Naive thymus-derived CD8-positive, alpha-beta T cell (primary cell): ENCODE measurements at regions not wholly inside any gene's neighbourhood (a gene's known extent, or its start where the extent isn't known, plus 50 kb on each side); places are given as distances from the start of the nearest gene placed in this dataset.
"Not testable (repeated sequence)": the region's sequence is repeated elsewhere in the genome, so short reads cannot be mapped to it uniquely, and the experiment has no call there.

Experiments
- ATAC-seq, 2 donors: fragments of 150-1000 bp; cut with Tn5 transposase in 1 of 2; sonication (Bioruptor Pico), chemical (Tn5 transposase) in 1 of 2; 1 replicate in 1 of 2; 2 replicates in 1 of 2; pipeline ENCODE4 v1.10.0; 2021; ENCODE audit warnings: mild to moderate bottlenecking in 2 of 2, moderate library complexity in 2 of 2
- POLR2A ChIA-PET: fragments of 350-600 bp; sonication (Branson Sonifier 250); formaldehyde crosslinking; loops from one replicate; lab custom pipeline; 2021; ENCODE audit warnings: antibody characterized with exemption; lab: Charles Lee
- DNase-seq, 10 donors: peaks; one replicate each; pipeline versions ENCODE4 v3.0.0 to v3.0.0-alpha.2; 2020 to 2022
- H3K27ac Mint-ChIP-seq, 10 donors: one replicate each; pipeline ENCODE4 v1.8.0; 2020 to 2022; ENCODE audit warnings: mild to moderate bottlenecking in 10 of 10, mixed read lengths in 10 of 10, moderate library complexity in 4 of 10, inconsistent platforms in 1 of 10
- H3K27me3 Mint-ChIP-seq, 5 donors: one replicate each; pipeline ENCODE4 v1.8.0; 2021 to 2022; ENCODE audit warnings: mixed read lengths in 5 of 5
- H3K36me3 Mint-ChIP-seq, 3 donors: one replicate each; pipeline ENCODE4 v1.8.0; 2020 to 2022; ENCODE audit warnings: mixed read lengths in 3 of 3, mild to moderate bottlenecking in 2 of 3, inconsistent platforms in 1 of 3
- H3K4me1 Mint-ChIP-seq, 4 donors: one replicate each; pipeline ENCODE4 v1.8.0; 2021 to 2022; ENCODE audit warnings: mixed read lengths in 4 of 4
- H3K4me3 Mint-ChIP-seq, 10 donors: one replicate each; pipeline ENCODE4 v1.8.0; 2020 to 2022; ENCODE audit warnings: mild to moderate bottlenecking in 10 of 10, mixed read lengths in 10 of 10, moderate library complexity in 6 of 10, inconsistent platforms in 1 of 10
- H3K9me3 Mint-ChIP-seq, 9 donors: one replicate each; pipeline ENCODE4 v1.8.0; 2020 to 2022; ENCODE audit warnings: mixed read lengths in 9 of 9, mild to moderate bottlenecking in 3 of 9, inconsistent platforms in 1 of 9, moderate library complexity in 1 of 9

- ATAC-seq (no peak), DNase-seq (no peak)
- Mint-ChIP-seq H3K4me3 (no peak overlapping the region), H3K27ac (no peak overlapping the region), H3K9me3 (peaks cover 0 to 15% (median 3%) of the 10 kb centered on the region in 9 donors), H3K4me1 (no peaks in the 10 kb centered on the region), H3K27me3 (no peaks in the 10 kb centered on the region), H3K36me3 (no peaks in the 10 kb centered on the region)
- POLR2A ChIA-PET, result no interaction called here
Measured at GRCh38 chrX:63012574-63012973, 338.6 kb downstream of the SPIN4 start.

GRCh38 chrX:63000196-63000595, 350.9 kb downstream of the SPIN4 start:
- H3K4me3 Mint-ChIP-seq, H3K27ac Mint-ChIP-seq, POLR2A ChIA-PET, ATAC-seq, H3K4me1 Mint-ChIP-seq, DNase-seq, H3K27me3 Mint-ChIP-seq, H3K36me3 Mint-ChIP-seq: not testable (repeated sequence)
- peaks cover 0 to 32% (median 4%) of the 10 kb centered on the region in 9 donors for H3K9me3 Mint-ChIP-seq
